ENCODE measurements at regions not wholly inside any gene's neighbourhood (a gene's known extent, or its start where the extent isn't known, plus 50 kb on each side); places are given as distances from the start of the nearest gene placed in this dataset.

- no peak for TF ChIP-seq CTCF (conservative IDR thresholded peaks at IDR 0.05; ENCODE audit: low read length)
- TF ChIP-seq EZH2phosphoT487 (IDR thresholded peaks at IDR 0.05; ENCODE audit: borderline replicate concordance, low read depth, low read length), result no peak
Measured at GRCh38 chr11:127653076-127653475, 652.5 kb upstream of the KIRREL3 start.
